K562 (cell line): ENCODE measurements at regions not wholly inside any gene's neighbourhood (a gene's known extent, or its start where the extent isn't known, plus 50 kb on each side); places are given as distances from the start of the nearest gene placed in this dataset.

Experiments
- BRCA1 ChIP-seq, 2 experiments: fragments of 450-650 bp in 1 of 2; sonication (generic) in 1 of 2; formaldehyde crosslinking in 1 of 2; IDR thresholded peaks; 2 replicates each; pipeline versions ENCODE4 v1.5.0 to v1.6.1; 2017 to 2020; ENCODE audit warnings: mild to moderate bottlenecking in 1 of 2, missing genetic modification reagents in 1 of 2
- CBX3 ChIP-seq, 2 experiments: IDR thresholded peaks; 1 replicate in 1 of 2; 2 replicates in 1 of 2; pipeline ENCODE4 v1.6.1; 2012; ENCODE audit warnings: inconsistent platforms in 2 of 2, low read length in 2 of 2, borderline replicate concordance in 1 of 2, control low read depth in 1 of 2
- DACH1 ChIP-seq: fragments of 450-650 bp; IDR thresholded peaks from 2 replicates; pipeline ENCODE4 v1.6.1; 2018; ENCODE audit not compliant: partially characterized antibody
- ERF ChIP-seq: fragments of 450-650 bp; formaldehyde crosslinking; IDR thresholded peaks from 2 replicates; pipeline ENCODE4 v1.4.0; 2020; ENCODE audit warnings: mild to moderate bottlenecking, mixed read lengths
- GABPA ChIP-seq: fragments of 200-800 bp; sonication (Bioruptor generic); conservative IDR thresholded peaks from 2 replicates; pipeline ENCODE4 v1.6.1; 2016; ENCODE audit warnings: low read depth, missing genetic modification characterization, missing compliant biosample characterization
- GABPB1 ChIP-seq: sonication (generic); formaldehyde crosslinking; IDR thresholded peaks from 2 replicates; pipeline ENCODE4 v1.8.0; 2022; ENCODE audit warnings: mild to moderate bottlenecking, missing genetic modification reagents
- HDAC1 ChIP-seq, 2 experiments: fragments of 450-650 bp; IDR thresholded peaks; 2 replicates each; pipeline ENCODE4 v1.6.1; 2016 to 2017; ENCODE audit warnings: inconsistent platforms in 1 of 2, mild to moderate bottlenecking in 1 of 2, moderate library complexity in 1 of 2
- HDGF ChIP-seq: fragments of 450-650 bp; IDR thresholded peaks from 2 replicates; pipeline ENCODE4 v1.6.1; 2016
- LCOR ChIP-seq: sonication (generic); formaldehyde crosslinking; IDR thresholded peaks from 2 replicates; pipeline ENCODE4 v1.8.0; 2022; ENCODE audit warnings: mild to moderate bottlenecking, missing genetic modification reagents
- MCM5 ChIP-seq: fragments of 450-650 bp; IDR thresholded peaks from 2 replicates; pipeline ENCODE4 v1.6.1; 2016; ENCODE audit warnings: low read depth
- NFIX ChIP-seq: fragments of 250-450 bp; sonication (Bioruptor Pico); IDR thresholded peaks from 2 replicates; pipeline ENCODE4 v1.4.0; 2020; ENCODE audit warnings: low read depth, mild to moderate bottlenecking, moderate library complexity
- NR2F6 ChIP-seq: fragments of 450-650 bp; formaldehyde crosslinking; IDR thresholded peaks from 2 replicates; pipeline ENCODE4 v1.4.0; 2020; ENCODE audit warnings: mild to moderate bottlenecking
- PCBP1 ChIP-seq: fragments of 200-400 bp; formaldehyde crosslinking; IDR thresholded peaks from 2 replicates; pipeline ENCODE4 v1.6.1; 2018; ENCODE audit warnings: mild to moderate bottlenecking, low read depth, low read length; ENCODE audit not compliant: poor library complexity, severe bottlenecking
- SIN3B ChIP-seq: fragments of 450-650 bp; IDR thresholded peaks from 2 replicates; pipeline ENCODE4 v1.6.1; 2017; ENCODE audit warnings: low read depth, mild to moderate bottlenecking, moderate library complexity
- SNRNP70 ChIP-seq: fragments of 200-400 bp; formaldehyde crosslinking; optimal IDR thresholded peaks from 2 replicates; pipeline ENCODE3; 2017; ENCODE audit warnings: low read depth, low read length
- ZC3H11A ChIP-seq: IDR thresholded peaks from 2 replicates; pipeline ENCODE4 v1.6.1; 2012; ENCODE audit warnings: low read depth, low read length, improper control_type of control experiment
- ZFP30 ChIP-seq: fragments of 250-450 bp; sonication (Bioruptor Pico); IDR thresholded peaks from 2 replicates; pipeline ENCODE4 v1.8.0; 2022; ENCODE audit warnings: moderate library complexity, mild to moderate bottlenecking, inconsistent platforms, borderline replicate concordance
- ZKSCAN1 ChIP-seq: fragments of 150-350 bp; IDR thresholded peaks from 2 replicates; pipeline ENCODE4 v1.6.1; 2016; ENCODE audit warnings: low read depth, low read length
- ZNF121 ChIP-seq: sonication (generic); formaldehyde crosslinking; conservative IDR thresholded peaks from 2 replicates; pipeline ENCODE4 v1.8.0; 2022; ENCODE audit warnings: missing genetic modification reagents
- ZNF197 ChIP-seq: fragments of 200-800 bp; sonication (Bioruptor generic); IDR thresholded peaks from 2 replicates; pipeline ENCODE4 v1.6.1; 2016; ENCODE audit warnings: low read depth, missing genetic modification characterization, missing compliant biosample characterization
- ZNF41 ChIP-seq: fragments of 250-450 bp; sonication (Bioruptor Pico); conservative IDR thresholded peaks from 2 replicates; pipeline ENCODE4 v1.4.0; 2020; ENCODE audit warnings: mild to moderate bottlenecking
- ZNF431 ChIP-seq: sonication (generic); formaldehyde crosslinking; IDR thresholded peaks from 2 replicates; pipeline ENCODE4 v1.8.0; 2022; ENCODE audit warnings: mild to moderate bottlenecking, missing genetic modification reagents
- TF ChIP-seq, protein P1 (sequence below): fragments of 250-450 bp; sonication (Bioruptor Pico); IDR thresholded peaks from 2 replicates; pipeline ENCODE4 v1.8.0; 2022; ENCODE audit warnings: inconsistent platforms
- TF ChIP-seq, protein P2 (sequence below): fragments of 200-800 bp; sonication (Bioruptor generic); IDR thresholded peaks from 2 replicates; pipeline ENCODE4 v1.6.1; 2016; ENCODE audit warnings: missing genetic modification characterization, missing compliant biosample characterization

DNA sequence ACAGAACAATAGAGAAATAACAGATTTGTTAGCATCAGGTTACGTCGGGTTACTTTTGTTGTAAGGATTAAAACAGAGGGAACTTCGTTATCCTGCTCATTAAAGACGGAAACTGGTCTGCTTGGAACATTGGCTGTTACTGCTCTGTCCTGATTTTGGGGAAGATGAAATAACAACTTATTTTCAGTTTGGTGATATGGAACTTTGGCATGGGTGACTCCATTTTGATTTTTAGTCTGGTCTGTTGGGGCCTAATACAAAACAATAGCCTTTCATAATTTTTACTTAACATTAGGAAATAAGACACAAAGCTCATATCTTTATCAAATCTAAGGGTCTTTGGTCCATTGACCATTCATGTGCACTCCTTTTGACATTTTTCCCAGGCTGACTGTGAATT lies 220.5 kb upstream of the DUSP10 start (continued):
- TF ChIP-seq CBX3 (IDR thresholded peaks at IDR 0.05; ENCODE audit: borderline replicate concordance in 1 of 2, low read length in 2 of 2) (no peak), GABPB1 (CRISPR knock-in tag) (no peak), BRCA1 (IDR thresholded peaks at IDR 0.05) (no peak), BRCA1 (CRISPR knock-in tag; IDR thresholded peaks at IDR 0.05) (no peak), GABPA (tag) (no peak; the same call in 1 of the 2 replicates), ZC3H11A (no peak), HDGF (no peak), NFIX (peak; percentile 61), ZFP30 (CRISPR knock-in tag) (no peak; the same call in 1 of the 2 replicates), ZNF41 (CRISPR knock-in tag) (peak; percentile 97), DACH1 (no peak), SNRNP70 (no peak), ZNF431 (no peak), MCM5 (no peak), PCBP1 (no peak), HDAC1 (IDR thresholded peaks at IDR 0.05) (no peak), NR2F6 (peak; percentile 87; the same call in 1 of the 2 replicates), LCOR (no peak), ZNF197 (CRISPR knock-in tag) (peak; percentile 88), SIN3B (no peak), ERF (CRISPR knock-in tag) (peak; percentile 97), ZNF121 (CRISPR knock-in tag) (no peak), ZKSCAN1 (no peak)
- TF ChIP-seq, protein P1, sequence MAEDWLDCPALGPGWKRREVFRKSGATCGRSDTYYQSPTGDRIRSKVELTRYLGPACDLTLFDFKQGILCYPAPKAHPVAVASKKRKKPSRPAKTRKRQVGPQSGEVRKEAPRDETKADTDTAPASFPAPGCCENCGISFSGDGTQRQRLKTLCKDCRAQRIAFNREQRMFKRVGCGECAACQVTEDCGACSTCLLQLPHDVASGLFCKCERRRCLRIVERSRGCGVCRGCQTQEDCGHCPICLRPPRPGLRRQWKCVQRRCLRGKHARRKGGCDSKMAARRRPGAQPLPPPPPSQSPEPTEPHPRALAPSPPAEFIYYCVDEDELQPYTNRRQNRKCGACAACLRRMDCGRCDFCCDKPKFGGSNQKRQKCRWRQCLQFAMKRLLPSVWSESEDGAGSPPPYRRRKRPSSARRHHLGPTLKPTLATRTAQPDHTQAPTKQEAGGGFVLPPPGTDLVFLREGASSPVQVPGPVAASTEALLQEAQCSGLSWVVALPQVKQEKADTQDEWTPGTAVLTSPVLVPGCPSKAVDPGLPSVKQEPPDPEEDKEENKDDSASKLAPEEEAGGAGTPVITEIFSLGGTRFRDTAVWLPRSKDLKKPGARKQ (CRISPR knock-in tag): peak; percentile 92
- TF ChIP-seq, protein P2, sequence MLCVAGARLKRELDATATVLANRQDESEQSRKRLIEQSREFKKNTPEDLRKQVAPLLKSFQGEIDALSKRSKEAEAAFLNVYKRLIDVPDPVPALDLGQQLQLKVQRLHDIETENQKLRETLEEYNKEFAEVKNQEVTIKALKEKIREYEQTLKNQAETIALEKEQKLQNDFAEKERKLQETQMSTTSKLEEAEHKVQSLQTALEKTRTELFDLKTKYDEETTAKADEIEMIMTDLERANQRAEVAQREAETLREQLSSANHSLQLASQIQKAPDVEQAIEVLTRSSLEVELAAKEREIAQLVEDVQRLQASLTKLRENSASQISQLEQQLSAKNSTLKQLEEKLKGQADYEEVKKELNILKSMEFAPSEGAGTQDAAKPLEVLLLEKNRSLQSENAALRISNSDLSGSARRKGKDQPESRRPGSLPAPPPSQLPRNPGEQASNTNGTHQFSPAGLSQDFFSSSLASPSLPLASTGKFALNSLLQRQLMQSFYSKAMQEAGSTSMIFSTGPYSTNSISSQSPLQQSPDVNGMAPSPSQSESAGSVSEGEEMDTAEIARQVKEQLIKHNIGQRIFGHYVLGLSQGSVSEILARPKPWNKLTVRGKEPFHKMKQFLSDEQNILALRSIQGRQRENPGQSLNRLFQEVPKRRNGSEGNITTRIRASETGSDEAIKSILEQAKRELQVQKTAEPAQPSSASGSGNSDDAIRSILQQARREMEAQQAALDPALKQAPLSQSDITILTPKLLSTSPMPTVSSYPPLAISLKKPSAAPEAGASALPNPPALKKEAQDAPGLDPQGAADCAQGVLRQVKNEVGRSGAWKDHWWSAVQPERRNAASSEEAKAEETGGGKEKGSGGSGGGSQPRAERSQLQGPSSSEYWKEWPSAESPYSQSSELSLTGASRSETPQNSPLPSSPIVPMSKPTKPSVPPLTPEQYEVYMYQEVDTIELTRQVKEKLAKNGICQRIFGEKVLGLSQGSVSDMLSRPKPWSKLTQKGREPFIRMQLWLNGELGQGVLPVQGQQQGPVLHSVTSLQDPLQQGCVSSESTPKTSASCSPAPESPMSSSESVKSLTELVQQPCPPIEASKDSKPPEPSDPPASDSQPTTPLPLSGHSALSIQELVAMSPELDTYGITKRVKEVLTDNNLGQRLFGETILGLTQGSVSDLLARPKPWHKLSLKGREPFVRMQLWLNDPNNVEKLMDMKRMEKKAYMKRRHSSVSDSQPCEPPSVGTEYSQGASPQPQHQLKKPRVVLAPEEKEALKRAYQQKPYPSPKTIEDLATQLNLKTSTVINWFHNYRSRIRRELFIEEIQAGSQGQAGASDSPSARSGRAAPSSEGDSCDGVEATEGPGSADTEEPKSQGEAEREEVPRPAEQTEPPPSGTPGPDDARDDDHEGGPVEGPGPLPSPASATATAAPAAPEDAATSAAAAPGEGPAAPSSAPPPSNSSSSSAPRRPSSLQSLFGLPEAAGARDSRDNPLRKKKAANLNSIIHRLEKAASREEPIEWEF: peak; percentile 95
